Right lobe of liver (tissue), 4 donors: ENCODE measurements at regions not wholly inside any gene's neighbourhood (a gene's known extent, or its start where the extent isn't known, plus 50 kb on each side); places are given as distances from the start of the nearest gene placed in this dataset.

Source experiments
- CTCF ChIP-seq, 4 donors: fragments of 200-600 bp in 3 of 4; fragments of 450-650 bp in 1 of 4; IDR thresholded peaks; one replicate each; pipeline versions ENCODE4 v1.5.1 to v1.8.0; 2016 to 2022; ENCODE audit warnings: antibody characterized with exemption in 4 of 4, mild to moderate bottlenecking in 2 of 4
- POLR2A ChIP-seq: fragments of 450-650 bp; IDR thresholded peaks from one replicate; pipeline ENCODE4 v1.6.1; 2017; ENCODE audit warnings: antibody characterized with exemption, mild to moderate bottlenecking
- donor health status: DM: no; HTN: no; CAD: no.
- donor health status: DM: no; HTN: no; CAD: no.
- donor health status: DM: no; HTN: yes; CAD: no.

DNA sequence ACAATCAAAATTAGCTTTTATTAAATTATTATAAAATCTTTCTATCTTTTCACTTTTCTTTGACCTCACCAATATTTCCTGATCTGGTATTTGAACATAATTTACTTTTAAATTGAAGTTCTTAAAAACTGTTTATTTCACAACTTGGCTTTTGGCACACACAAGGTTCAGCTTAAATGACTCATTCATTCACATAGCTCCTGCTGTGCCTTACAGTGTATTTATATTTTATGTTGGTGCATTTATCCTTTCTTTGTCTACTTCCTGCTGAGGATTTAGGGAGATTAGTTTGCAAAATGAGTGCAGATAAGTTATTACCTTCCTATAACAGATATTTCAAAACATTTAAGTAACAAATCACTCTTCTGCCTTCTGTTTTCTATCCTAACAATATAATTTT is 430.6 kb downstream of the DTHD1 start:
- no peak for TF ChIP-seq CTCF (IDR thresholded peaks at IDR 0.05)
- TF ChIP-seq POLR2A, result no peak
